H1 (cell line): ENCODE measurements at regions not wholly inside any gene's neighbourhood (a gene's known extent, or its start where the extent isn't known, plus 50 kb on each side); places are given as distances from the start of the nearest gene placed in this dataset.

Experiments used
- CTCF ChIA-PET: fragments of 300-600 bp; sonication (Branson Sonifier 250); formaldehyde crosslinking; loops from one replicate; lab custom pipeline; 2021; ENCODE audit not compliant: partially characterized antibody; lab: Charles Lee
- POLR2A ChIA-PET: fragments of 300-600 bp; sonication (Branson Sonifier 250); formaldehyde crosslinking; loops from one replicate; lab custom pipeline; 2021; ENCODE audit warnings: inconsistent platforms; ENCODE audit not compliant: partially characterized antibody; lab: Charles Lee
- DNase-seq, 2 experiments: peaks; one replicate each; pipeline versions ENCODE4 v3.0.0 to v3.0.0-alpha.2; 2010 to 2022; ENCODE audit warnings: low spot score in 2 of 2, low read depth in 1 of 2, mixed read lengths in 1 of 2
- FAIRE-seq: peaks from 2 replicates; lab custom pipeline; 2011; peaks lifted over from hg19 to GRCh38; lab: Jason Lieb, UNC
- H2AFZ ChIP-seq: 2 replicates; pipeline ENCODE4 v1.8.1; 2012; ENCODE audit warnings: low read length, inconsistent platforms
- H2AK5ac ChIP-seq: 2 replicates; pipeline ENCODE4 v1.6.1; 2013; ENCODE audit warnings: low read depth, low read length
- H2BK120ac ChIP-seq: replicated peaks from 2 replicates; pipeline ENCODE3; 2013; ENCODE audit warnings: low read depth, low read length, inconsistent platforms
- H2BK12ac ChIP-seq: 2 replicates; pipeline ENCODE4 v1.6.1; 2013; ENCODE audit warnings: low read depth, low read length
- H2BK15ac ChIP-seq: 2 replicates; pipeline ENCODE4 v1.6.1; 2013; ENCODE audit warnings: low read length
- H2BK20ac ChIP-seq: 2 replicates; pipeline ENCODE4 v1.6.1; 2013; ENCODE audit warnings: low read length
- H2BK5ac ChIP-seq: 2 replicates; pipeline ENCODE4 v1.6.1; 2013; ENCODE audit warnings: low read depth, low read length
- H3K14ac ChIP-seq: 2 replicates; pipeline ENCODE4 v1.6.1; 2013; ENCODE audit warnings: inconsistent platforms; ENCODE audit not compliant: insufficient read length
- H3K18ac ChIP-seq: 2 replicates; pipeline ENCODE4 v1.6.1; 2013; ENCODE audit warnings: low read length; ENCODE audit errors: extremely low read depth
- H3K23ac ChIP-seq: 2 replicates; pipeline ENCODE4 v1.6.1; 2013; ENCODE audit warnings: inconsistent platforms; ENCODE audit not compliant: insufficient read length
- H3K23me2 ChIP-seq: 2 replicates; pipeline ENCODE4 v1.6.1; 2013; ENCODE audit warnings: low read depth, low read length
- H3K27ac ChIP-seq: 2 replicates; pipeline ENCODE4 v1.6.1; 2011; ENCODE audit warnings: low read depth, low read length, inconsistent platforms
- H3K27me3 ChIP-seq, 4 experiments: replicated peaks in 1 of 4; 1 replicate in 1 of 4; 2 replicates in 3 of 4; pipeline versions ENCODE4 v1.6.1 to v1.8.1; 2011 to 2013; ENCODE audit warnings: low read length in 3 of 4, mild to moderate bottlenecking in 3 of 4, inconsistent platforms in 2 of 4, mixed read lengths in 2 of 4, moderate library complexity in 1 of 4; ENCODE audit not compliant: control insufficient read depth in 3 of 4, insufficient read depth in 3 of 4; ENCODE audit errors: extremely low read depth in 1 of 4
- H3K36me3 ChIP-seq, 4 experiments: 2 replicates each; pipeline versions ENCODE4 v1.6.1 to v1.8.1; 2011 to 2013; ENCODE audit warnings: mild to moderate bottlenecking in 4 of 4, low read length in 3 of 4, moderate library complexity in 2 of 4, control low read depth in 1 of 4, inconsistent platforms in 1 of 4; ENCODE audit not compliant: insufficient read depth in 4 of 4, control insufficient read depth in 2 of 4
- H3K4ac ChIP-seq: replicated peaks from 2 replicates; pipeline ENCODE3; 2013; ENCODE audit warnings: low read length, low read depth, mixed read lengths, inconsistent platforms; ENCODE audit not compliant: insufficient read length
- H3K4me1 ChIP-seq, 4 experiments: replicated peaks in 1 of 4; 1 replicate in 1 of 4; 2 replicates in 3 of 4; pipeline versions ENCODE4 v1.6.1 to v1.8.1; 2011 to 2013; ENCODE audit warnings: low read length in 3 of 4, inconsistent platforms in 2 of 4, mixed read lengths in 1 of 4; ENCODE audit not compliant: insufficient read depth in 4 of 4, control insufficient read depth in 3 of 4
- H3K4me2 ChIP-seq, 2 experiments: 2 replicates each; pipeline versions ENCODE4 v1.6.1 to v1.8.1; 2011 to 2013; ENCODE audit warnings: low read depth in 2 of 2, low read length in 2 of 2, control low read depth in 1 of 2, inconsistent platforms in 1 of 2, mild to moderate bottlenecking in 1 of 2; ENCODE audit not compliant: insufficient read depth in 1 of 2
- H3K4me3 ChIP-seq, 4 experiments: fragments of 200-600, 300-600 bp in 1 of 4; sonication (generic), shearing (Covaris generic), sonication (Bioruptor Twin) in 1 of 4; 2 replicates each; pipeline versions ENCODE4 v1.5.1 to v1.8.1; 2011 to 2016; ENCODE audit warnings: low read length in 4 of 4, low read depth in 3 of 4, control low read depth in 2 of 4, inconsistent platforms in 2 of 4, mild to moderate bottlenecking in 2 of 4, mixed read lengths in 1 of 4, moderate library complexity in 1 of 4; ENCODE audit not compliant: insufficient read depth in 2 of 4; ENCODE audit errors: extremely low read depth in 1 of 4
- H3K56ac ChIP-seq: replicated peaks from 2 replicates; pipeline ENCODE3; 2013; ENCODE audit warnings: low read depth, mild to moderate bottlenecking, mixed read lengths, low read length, inconsistent platforms; ENCODE audit not compliant: insufficient read length
- H3K79me1 ChIP-seq: 2 replicates; pipeline ENCODE4 v1.6.1; 2013; ENCODE audit warnings: low read depth, low read length, control low read depth
- H3K79me2 ChIP-seq, 2 experiments: 2 replicates each; pipeline versions ENCODE4 v1.6.1 to v1.8.1; 2012 to 2013; ENCODE audit warnings: low read length in 2 of 2, mild to moderate bottlenecking in 2 of 2, inconsistent platforms in 1 of 2; ENCODE audit not compliant: insufficient read depth in 2 of 2, control insufficient read depth in 1 of 2
- H3K9ac ChIP-seq, 4 experiments: replicated peaks in 1 of 4; 1 replicate in 1 of 4; 2 replicates in 3 of 4; pipeline versions ENCODE4 v1.6.1 to v1.8.1; 2011 to 2013; ENCODE audit warnings: low read depth in 3 of 4, low read length in 3 of 4, control low read depth in 2 of 4, mild to moderate bottlenecking in 2 of 4, moderate library complexity in 2 of 4, inconsistent platforms in 1 of 4; ENCODE audit errors: extremely low read depth in 1 of 4
- H3K9me3 ChIP-seq, 2 experiments: 2 replicates each; pipeline versions ENCODE4 v1.6.1 to v1.8.1; 2012 to 2013; ENCODE audit warnings: mild to moderate bottlenecking in 2 of 2, moderate library complexity in 2 of 2, control low read depth in 1 of 2, inconsistent platforms in 1 of 2, low read depth in 1 of 2, low read length in 1 of 2, mixed read lengths in 1 of 2; ENCODE audit not compliant: insufficient read depth in 2 of 2
- H4K20me1 ChIP-seq, 2 experiments: replicated peaks in 1 of 2; 2 replicates each; pipeline versions ENCODE3 to v1.8.1; 2011 to 2013; ENCODE audit warnings: inconsistent platforms in 2 of 2, low read length in 2 of 2, mild to moderate bottlenecking in 1 of 2; ENCODE audit not compliant: insufficient read depth in 2 of 2, control insufficient read depth in 1 of 2
- H4K5ac ChIP-seq: 2 replicates; pipeline ENCODE4 v1.6.1; 2013; ENCODE audit warnings: low read length, low read depth, mixed read lengths, inconsistent platforms; ENCODE audit not compliant: insufficient read length
- H4K8ac ChIP-seq: 2 replicates; pipeline ENCODE4 v1.8.0; 2013; ENCODE audit warnings: mild to moderate bottlenecking, moderate library complexity, low read length, inconsistent platforms; ENCODE audit not compliant: insufficient read depth; ENCODE audit errors: extremely low read depth
- H4K91ac ChIP-seq: replicated peaks from 2 replicates; pipeline ENCODE3; 2013; ENCODE audit warnings: low read length, mixed read lengths, inconsistent platforms; ENCODE audit not compliant: insufficient read length
- ATF2 ChIP-seq: IDR thresholded peaks from 2 replicates; pipeline ENCODE4 v1.6.1; 2012; ENCODE audit warnings: low read length, inconsistent platforms
- ATF3 ChIP-seq: IDR thresholded peaks from 2 replicates; pipeline ENCODE4 v1.6.1; 2011; ENCODE audit warnings: low read depth, mild to moderate bottlenecking, low read length; ENCODE audit not compliant: insufficient read depth
- E2F6 ChIP-seq: IDR thresholded peaks from 2 replicates; pipeline ENCODE4 v1.6.1; 2012; ENCODE audit warnings: inconsistent platforms
- GTF2F1 ChIP-seq: IDR thresholded peaks from 2 replicates; pipeline ENCODE4 v1.6.1; 2012; ENCODE audit warnings: low read depth, low read length, improper control_type of control experiment, borderline replicate concordance
- JUN ChIP-seq: IDR thresholded peaks from 2 replicates; pipeline ENCODE4 v1.6.1; 2011; ENCODE audit warnings: low read depth, mild to moderate bottlenecking, improper control_type of control experiment, low read length
- JUND ChIP-seq: IDR thresholded peaks from 2 replicates; pipeline ENCODE4 v1.6.1; 2011; ENCODE audit warnings: mild to moderate bottlenecking, improper control_type of control experiment, low read length
- RFX5 ChIP-seq: IDR thresholded peaks from 2 replicates; pipeline ENCODE4 v1.6.1; 2011; ENCODE audit warnings: low read depth, low read length, improper control_type of control experiment, borderline replicate concordance
- SIRT6 ChIP-seq: IDR thresholded peaks from one replicate; pipeline ENCODE4 v1.7.1; 2012; ENCODE audit warnings: low read length, inconsistent platforms
- SRF ChIP-seq: IDR thresholded peaks from 2 replicates; pipeline ENCODE4 v1.6.1; 2011; ENCODE audit warnings: mild to moderate bottlenecking, low read depth, low read length, moderate library complexity
- SUZ12 ChIP-seq: fragments of 200-600 bp; sonication (generic); IDR thresholded peaks from 2 replicates; pipeline ENCODE4 v1.6.1; 2012; ENCODE audit warnings: mild to moderate bottlenecking, inconsistent platforms, low read length, moderate library complexity, mixed read lengths
- TEAD4 ChIP-seq: IDR thresholded peaks from 2 replicates; pipeline ENCODE4 v1.6.1; 2012; ENCODE audit warnings: low read depth, low read length, inconsistent platforms, mixed read lengths
- WGBS, 2 experiments: shearing (Covaris generic) in 1 of 2; methylation state at CpG; one replicate each; pipeline versions ENCODE4 v1.1.6 to v1.1.7; 2013 to 2015; ENCODE audit warnings: low lambda C conversion rate in 2 of 2, mixed read lengths in 2 of 2, inconsistent platforms in 1 of 2, low coverage in 1 of 2, missing lambda C conversion rate in 1 of 2; ENCODE audit not compliant: insufficient replicate concordance in 2 of 2, insufficient coverage in 1 of 2, insufficient read length in 1 of 2; ENCODE audit errors: extremely low coverage in 1 of 2, missing lambda C conversion rate in 1 of 2; 5-methylcytosine and 5-hydroxymethylcytosine counted together

- no peak overlapping the region for H4K91ac ChIP-seq
- H3K18ac ChIP-seq, result peak overlapping the region; percentile 72; the same call in 1 of the 2 replicates
- no peaks in the 10 kb centered on the region for H3K79me2 ChIP-seq
- TF ChIP-seq JUN (no peak), GTF2F1 (no peak), ATF2 (no peak), SUZ12 (no peak), E2F6 (no peak), RFX5 (no peak), SIRT6 (no peak), JUND (no peak), ATF3 (no peak), TEAD4 (no peak), SRF (no peak)
- H3K4me2 ChIP-seq, result peak overlapping the region; percentile 12 to 35; a peak in 1 of 4 replicates
- no peaks in the 10 kb centered on the region for H3K79me1 ChIP-seq
- no peak overlapping the region for H2BK5ac ChIP-seq
- H2AFZ ChIP-seq, result peak overlapping the region; percentile 99
- no peak overlapping the region for H3K23ac ChIP-seq
- H2BK20ac ChIP-seq, result no peak overlapping the region
- no peak overlapping the region for H2BK15ac ChIP-seq
- FAIRE-seq, result peak; percentile 24
- H2AK5ac ChIP-seq, result no peak overlapping the region
- H3K9me3 ChIP-seq, result no peaks in the 10 kb centered on the region
- H3K4me1 ChIP-seq, result peaks cover 0 to 6% (median 2%) of the 10 kb centered on the region in 4 experiments; a peak in 3 of 7 replicates
- no peak overlapping the region for H4K8ac ChIP-seq
- no peaks in the 10 kb centered on the region for H3K23me2 ChIP-seq
- H4K20me1 ChIP-seq, result no peaks in the 10 kb centered on the region
- H3K4me3 ChIP-seq, result no peak overlapping the region
- 60% methylated on average over 8 of the region's 8 CpGs; no CpG with 5 or more reads in 1 of the 2 experiments for WGBS, 2 experiments
- ChIA-PET CTCF (no interaction called here), POLR2A (interaction anchor here (1.6 kb wide), 1 partner anchor 150 kb away, joined by 3 read pairs; no protein-coding TSS in a partner anchor)
- DNase-seq, result no peak
- H4K5ac ChIP-seq, result no peak overlapping the region
- no peak overlapping the region for H3K56ac ChIP-seq
- no peak overlapping the region for H3K4ac ChIP-seq
- no peak overlapping the region for H3K14ac ChIP-seq
- H2BK12ac ChIP-seq, result no peak overlapping the region
- H3K27ac ChIP-seq, result no peak overlapping the region
- H2BK120ac ChIP-seq, result no peak overlapping the region
- no peak overlapping the region for H3K9ac ChIP-seq
- H3K27me3 ChIP-seq, result no peaks in the 10 kb centered on the region
- H3K36me3 ChIP-seq, result no peaks in the 10 kb centered on the region
Measured at GRCh38 chr15:59953392-59953883, 50.7 kb upstream of the FOXB1 start.
